GM12891 (cell line): ENCODE measurements at regions not wholly inside any gene's neighbourhood (a gene's known extent, or its start where the extent isn't known, plus 50 kb on each side); places are given as distances from the start of the nearest gene placed in this dataset.

Experiments used
- POLR2A ChIP-seq: IDR thresholded peaks from 2 replicates; pipeline ENCODE4 v1.6.1; 2011; ENCODE audit warnings: low read depth, low read length, control low read depth
- POLR2AphosphoS5 ChIP-seq: IDR thresholded peaks from 2 replicates; pipeline ENCODE4 v1.6.1; 2011; ENCODE audit warnings: low read depth, low read length, control low read depth
- TAF1 ChIP-seq: IDR thresholded peaks from 2 replicates; pipeline ENCODE4 v1.6.1; 2011; ENCODE audit warnings: low read depth, low read length, control low read depth

- TF ChIP-seq POLR2A (no peak), POLR2AphosphoS5 (no peak), TAF1 (no peak)
Measured at GRCh38 chr18:61039251-61039650, 294.0 kb upstream of the CDH20 start.
